ENCODE measurements at regions not wholly inside any gene's neighbourhood (a gene's known extent, or its start where the extent isn't known, plus 50 kb on each side); places are given as distances from the start of the nearest gene placed in this dataset.
A peak's percentile ranks its signal among the peaks of the same experiment; 100 is the strongest.
"Not testable (repeated sequence)": the region's sequence is repeated elsewhere in the genome, so short reads cannot be mapped to it uniquely, and the experiment has no call there.

- DNase-seq (ENCODE audit: low read depth) = no peak
These were observed 286.6 kb downstream of the TENT5A start for GRCh38 chr6:81465859-81466258.

GRCh38 chr6:81456416-81456815 is 296.1 kb downstream of the TENT5A start:
- no peak for DNase-seq (ENCODE audit: low read depth)

GRCh38 chr6:81455641-81456040 is 296.8 kb downstream of the TENT5A start:
- no peak for DNase-seq (ENCODE audit: low read depth)

GRCh38 chr6:81451787-81452186 is 300.7 kb downstream of the TENT5A start:
- DNase-seq (ENCODE audit: low read depth) = peak; percentile 58

GRCh38 chr6:81450180-81450579 is 302.3 kb downstream of the TENT5A start:
- DNase-seq (ENCODE audit: low read depth) = peak; percentile 63

- DNase-seq (ENCODE audit: low read depth) = no peak
These were observed 306.0 kb downstream of the TENT5A start for GRCh38 chr6:81446509-81446908.

GRCh38 chr6:81439417-81439816 is 313.1 kb downstream of the TENT5A start:
- DNase-seq (ENCODE audit: low read depth) = no peak

GRCh38 chr6:81436990-81437389 is 315.5 kb downstream of the TENT5A start:
- DNase-seq (ENCODE audit: low read depth) = no peak

- no peak for DNase-seq (ENCODE audit: low read depth)
These were observed 339.2 kb downstream of the TENT5A start for GRCh38 chr6:81413306-81413705.

- peak; percentile 10 for DNase-seq (ENCODE audit: low read depth)
These were observed 350.4 kb downstream of the TENT5A start for GRCh38 chr6:81401970-81402690.

GRCh38 chr6:81396916-81397315 is 355.6 kb downstream of the TENT5A start:
- no peak for DNase-seq (ENCODE audit: low read depth)

GRCh38 chr6:81387163-81387562 is 365.3 kb downstream of the TENT5A start:
- no peak for DNase-seq (ENCODE audit: low read depth)

- peak; percentile 58 for DNase-seq (ENCODE audit: low read depth)
These were observed 367.6 kb downstream of the TENT5A start for GRCh38 chr6:81384921-81385320.

- no peak for DNase-seq (ENCODE audit: low read depth)
These were observed 369.0 kb downstream of the TENT5A start for GRCh38 chr6:81383472-81383871.

GRCh38 chr6:81382852-81383251 is 369.6 kb downstream of the TENT5A start:
- DNase-seq (ENCODE audit: low read depth) = no peak

GRCh38 chr6:81381382-81381916 is 371.0 kb downstream of the TENT5A start:
- DNase-seq (ENCODE audit: low read depth) = no peak

GRCh38 chr6:81380718-81381338 is 371.7 kb downstream of the TENT5A start:
- DNase-seq (ENCODE audit: low read depth) = no peak

- no peak for DNase-seq (ENCODE audit: low read depth)
These were observed 375.7 kb downstream of the TENT5A start for GRCh38 chr6:81376745-81377144.

- DNase-seq (ENCODE audit: low read depth) = no peak
These were observed 379.1 kb downstream of the TENT5A start for GRCh38 chr6:81373414-81373813.

- no peak for DNase-seq (ENCODE audit: low read depth)
These were observed 380.6 kb downstream of the TENT5A start for GRCh38 chr6:81371930-81372329.

GRCh38 chr6:81366972-81367371 is 385.5 kb downstream of the TENT5A start:
- DNase-seq (ENCODE audit: low read depth) = no peak

GRCh38 chr6:81362246-81362645 is 390.2 kb downstream of the TENT5A start:
- no peak for DNase-seq (ENCODE audit: low read depth)

- DNase-seq (ENCODE audit: low read depth) = no peak
These were observed 399.2 kb downstream of the TENT5A start for GRCh38 chr6:81353262-81353661.

- not testable (repeated sequence) for DNase-seq (ENCODE audit: low read depth)
These were observed 408.5 kb downstream of the TENT5A start for GRCh38 chr6:81344026-81344425.

Data from GM04504 (cell line).